BJ (cell line): ENCODE measurements at regions not wholly inside any gene's neighbourhood (a gene's known extent, or its start where the extent isn't known, plus 50 kb on each side); places are given as distances from the start of the nearest gene placed in this dataset.

ENCODE experiments used
- CTCF ChIA-PET: fragments of 350-600 bp; formaldehyde crosslinking; extraction: SDS; loops from one replicate; lab custom pipeline; 2021; ENCODE audit warnings: antibody characterized with exemption, inconsistent platforms; lab: Yijun Ruan, JAX
- POLR2A ChIA-PET: fragments of 300-600 bp; sonication (Branson Sonifier 250); formaldehyde crosslinking; extraction: SDS; loops from one replicate; lab custom pipeline; 2021; ENCODE audit warnings: antibody characterized with exemption; lab: Charles Lee
- DNase-seq: peaks from one replicate; pipeline ENCODE4 v3.0.0-alpha.2; 2011; ENCODE audit warnings: low read depth
- H3K27me3 ChIP-seq: 2 replicates; pipeline ENCODE4 v1.6.0; 2011; ENCODE audit warnings: low read length; ENCODE audit not compliant: control insufficient read depth, insufficient read depth
- H3K36me3 ChIP-seq: 2 replicates; pipeline ENCODE4 v1.5.1; 2011; ENCODE audit warnings: low read length; ENCODE audit not compliant: control insufficient read depth, insufficient read depth
- H3K4me3 ChIP-seq: 2 replicates; pipeline ENCODE4 v1.5.1; 2011; ENCODE audit warnings: low read depth, mild to moderate bottlenecking, control low read depth, low read length
- CTCF ChIP-seq: IDR thresholded peaks from 2 replicates; pipeline ENCODE4 v1.5.1; 2011; ENCODE audit warnings: low read depth, mild to moderate bottlenecking, control low read depth, inconsistent platforms, low read length, moderate library complexity; ENCODE audit not compliant: insufficient read depth

GRCh38 chr16:87194172-87194571 lies 123.0 kb downstream of the C16orf95 start:
- H3K27me3 ChIP-seq = no peaks in the 10 kb centered on the region
- ChIA-PET POLR2A (no interaction called here), CTCF (no interaction called here)
- no peak for TF ChIP-seq CTCF
- H3K4me3 ChIP-seq = no peak overlapping the region
- H3K36me3 ChIP-seq = no peaks in the 10 kb centered on the region
- DNase-seq = no peak

- no peaks in the 10 kb centered on the region for H3K36me3 ChIP-seq
- no peak for DNase-seq
- no peak for TF ChIP-seq CTCF
- no peaks in the 10 kb centered on the region for H3K27me3 ChIP-seq
- ChIA-PET CTCF (no interaction called here), POLR2A (no interaction called here)
- no peak overlapping the region for H3K4me3 ChIP-seq
Observed at GRCh38 chr16:87195161-87195560, 122.0 kb downstream of the C16orf95 start.

GRCh38 chr16:87196231-87196630 lies 121.0 kb downstream of the C16orf95 start:
- Histone ChIP-seq H3K27me3 (no peaks in the 10 kb centered on the region), H3K36me3 (no peaks in the 10 kb centered on the region), H3K4me3 (no peak overlapping the region)
- no peak for DNase-seq
- ChIA-PET CTCF (interaction anchor here (0.7 kb wide), 1 partner anchor 115 kb away, joined by 3 read pairs; no protein-coding TSS in a partner anchor), POLR2A (no interaction called here)
- no peak for TF ChIP-seq CTCF

- CTCF ChIA-PET = interaction anchor here (0.7 kb wide), 1 partner anchor 115 kb away, joined by 3 read pairs; no protein-coding TSS in a partner anchor
Observed at GRCh38 chr16:87196661-87197060, 120.5 kb downstream of the C16orf95 start.

GRCh38 chr16:87198328-87198832 lies 118.8 kb downstream of the C16orf95 start:
- Histone ChIP-seq H3K27me3 (no peaks in the 10 kb centered on the region), H3K36me3 (no peaks in the 10 kb centered on the region), H3K4me3 (no peak overlapping the region)
- no peak for DNase-seq
- ChIA-PET CTCF (interaction anchor here (0.9 kb wide), 2 partner anchors 68 to 81 kb away, joined by 3 to 5 read pairs; no protein-coding TSS in a partner anchor), POLR2A (no interaction called here)
- no peak for TF ChIP-seq CTCF

More at GRCh38 chr16:87196661-87197060, 120.5 kb downstream of the C16orf95 start:
- POLR2A ChIA-PET = no interaction called here
- no peak for DNase-seq
- no peak overlapping the region for H3K4me3 ChIP-seq
- no peaks in the 10 kb centered on the region for H3K27me3 ChIP-seq
- H3K36me3 ChIP-seq = no peaks in the 10 kb centered on the region
- no peak for TF ChIP-seq CTCF
